ENCODE measurements at regions not wholly inside any gene's neighbourhood (a gene's known extent, or its start where the extent isn't known, plus 50 kb on each side); places are given as distances from the start of the nearest gene placed in this dataset.
"Not testable (repeated sequence)": the region's sequence is repeated elsewhere in the genome, so short reads cannot be mapped to it uniquely, and the experiment has no call there.

DNA sequence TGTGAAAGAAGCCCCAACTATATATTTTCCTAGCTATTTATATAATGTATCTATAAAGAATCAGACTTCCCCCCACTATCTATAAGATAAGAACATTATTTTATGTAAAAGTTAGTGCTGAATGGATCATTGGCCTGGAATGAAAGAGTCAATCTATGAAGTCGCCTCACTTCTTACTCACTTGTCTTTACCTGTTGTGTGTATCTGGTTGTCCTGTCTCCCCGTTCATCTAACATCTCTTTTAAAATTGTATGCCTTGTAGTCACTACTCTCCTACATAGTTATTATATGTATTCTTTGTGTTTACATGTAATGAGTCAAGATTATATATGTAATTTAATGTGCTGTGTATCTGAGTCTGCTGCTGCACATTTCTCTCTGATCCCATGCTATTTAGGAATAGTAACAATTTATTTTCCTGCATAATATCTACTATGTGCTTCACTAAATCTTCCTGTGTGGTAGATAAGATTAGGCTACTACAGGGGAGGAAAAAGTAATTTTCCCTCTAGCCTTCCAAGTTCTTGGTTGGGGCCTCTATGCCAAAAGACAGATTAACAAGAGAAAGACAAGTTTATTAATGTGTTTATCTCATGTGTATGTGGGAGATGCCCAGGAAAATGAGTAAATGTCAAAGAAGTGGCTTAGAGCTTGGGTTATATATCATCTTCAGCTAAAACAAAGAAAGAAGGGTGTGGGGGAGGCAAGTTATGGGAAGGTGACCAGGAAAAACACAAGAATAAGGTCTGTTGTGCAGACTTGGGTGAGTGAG lies 77.6 kb upstream of the FRMPD4 start:
- no peak for DNase-seq

GRCh38 chrX:12065251-12065650 lies 73.0 kb upstream of the FRMPD4 start:
- no peak for DNase-seq

DNA sequence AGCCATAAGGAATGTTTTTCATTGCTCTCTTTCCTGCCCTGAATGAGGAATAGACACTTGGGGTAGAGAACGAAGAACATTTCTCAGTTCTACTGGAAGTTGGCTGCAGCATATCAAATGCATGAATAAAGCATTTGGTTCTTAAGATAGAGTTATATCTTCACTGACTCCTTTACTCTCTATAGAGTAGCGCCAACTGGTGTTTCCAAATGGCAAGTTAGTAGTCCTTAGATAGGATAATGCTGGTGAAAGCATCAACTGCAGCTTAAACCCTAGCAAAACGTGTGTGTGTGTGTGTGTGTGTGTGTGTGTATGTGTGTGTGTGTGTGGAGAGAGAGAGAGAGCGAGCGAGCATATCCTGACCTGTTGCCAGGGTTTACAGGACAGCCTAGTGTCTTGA lies 62.2 kb upstream of the FRMPD4 start:
- DNase-seq: no peak

DNA sequence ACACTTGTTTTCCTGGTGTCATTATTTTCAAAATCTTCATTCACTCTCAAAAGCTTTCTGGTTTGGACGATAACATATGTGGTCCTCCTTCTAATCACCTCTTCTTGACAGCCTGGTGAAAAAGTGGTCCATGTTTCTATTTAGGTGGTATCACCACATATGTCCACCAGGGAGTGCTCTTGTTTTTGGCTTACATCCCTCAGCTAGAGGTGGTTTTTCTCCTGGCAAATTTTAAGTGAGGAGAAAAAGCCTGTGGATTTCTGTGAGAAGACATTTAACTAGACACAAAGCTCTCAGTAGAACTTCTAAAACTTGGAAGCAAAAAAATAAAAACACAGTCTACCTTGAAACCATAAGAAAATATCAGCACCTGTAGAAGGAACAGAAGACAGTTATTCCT lies 58.0 kb upstream of the FRMPD4 start:
- DNase-seq: no peak

- not testable (repeated sequence) for DNase-seq
Measured at GRCh38 chrX:12082959-12083358, 55.3 kb upstream of the FRMPD4 start.
